Stomach smooth muscle (tissue), 2 donors: ENCODE measurements at regions not wholly inside any gene's neighbourhood (a gene's known extent, or its start where the extent isn't known, plus 50 kb on each side); places are given as distances from the start of the nearest gene placed in this dataset.

Experiments used
- H3K27ac ChIP-seq: one replicate; pipeline ENCODE4 v1.7.0; 2013; ENCODE audit warnings: mild to moderate bottlenecking, low read length, inconsistent platforms
- H3K27me3 ChIP-seq, 2 donors: one replicate each; pipeline ENCODE4 v1.7.0; 2013; ENCODE audit warnings: low read length in 2 of 2; ENCODE audit not compliant: insufficient read depth in 2 of 2, control insufficient read depth in 1 of 2
- H3K36me3 ChIP-seq, 2 donors: one replicate each; pipeline ENCODE4 v1.7.0; 2013; ENCODE audit warnings: low read length in 2 of 2; ENCODE audit not compliant: control insufficient read depth in 2 of 2, insufficient read depth in 2 of 2
- H3K4me1 ChIP-seq: one replicate; pipeline ENCODE4 v1.7.0; 2013; ENCODE audit warnings: low read length; ENCODE audit not compliant: control insufficient read depth, insufficient read depth
- H3K4me3 ChIP-seq, 2 donors: one replicate each; pipeline ENCODE4 v1.7.0; 2013; ENCODE audit warnings: low read length in 2 of 2
- H3K9ac ChIP-seq, 2 donors: one replicate each; pipeline ENCODE4 v1.7.0; 2013; ENCODE audit warnings: low read length in 2 of 2, mild to moderate bottlenecking in 1 of 2
- H3K9me3 ChIP-seq, 2 donors: one replicate each; pipeline ENCODE4 v1.7.0; 2013; ENCODE audit warnings: low read length in 2 of 2; ENCODE audit not compliant: control insufficient read depth in 2 of 2
- donor health status: healthy.
- donor health status: Pancreatic carcinoma.

DNA sequence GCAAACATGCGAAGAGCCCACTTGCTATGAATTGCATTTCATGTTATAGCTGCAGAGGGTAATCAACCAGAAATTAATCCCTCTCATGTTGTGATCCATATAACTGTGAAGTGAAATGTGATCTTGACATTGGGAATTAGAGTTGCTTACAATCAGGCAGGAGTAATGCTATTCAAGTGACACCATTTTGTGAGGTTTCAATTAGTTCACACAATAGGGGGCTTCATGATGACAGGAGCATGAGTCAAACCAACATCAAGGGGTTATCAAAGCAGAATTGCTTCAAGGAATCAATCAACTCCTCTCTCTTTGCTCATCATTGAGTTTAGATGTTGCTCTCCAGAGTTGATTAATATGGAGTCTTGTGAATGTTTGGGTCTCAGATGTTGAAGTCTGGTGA is 1585.2 kb upstream of the TENM4 start:
- Histone ChIP-seq H3K9ac (no peak overlapping the region), H3K4me3 (no peak overlapping the region), H3K4me1 (no peaks in the 10 kb centered on the region), H3K27ac (no peak overlapping the region), H3K9me3 (no peaks in the 10 kb centered on the region), H3K27me3 (no peaks in the 10 kb centered on the region), H3K36me3 (no peaks in the 10 kb centered on the region)

DNA sequence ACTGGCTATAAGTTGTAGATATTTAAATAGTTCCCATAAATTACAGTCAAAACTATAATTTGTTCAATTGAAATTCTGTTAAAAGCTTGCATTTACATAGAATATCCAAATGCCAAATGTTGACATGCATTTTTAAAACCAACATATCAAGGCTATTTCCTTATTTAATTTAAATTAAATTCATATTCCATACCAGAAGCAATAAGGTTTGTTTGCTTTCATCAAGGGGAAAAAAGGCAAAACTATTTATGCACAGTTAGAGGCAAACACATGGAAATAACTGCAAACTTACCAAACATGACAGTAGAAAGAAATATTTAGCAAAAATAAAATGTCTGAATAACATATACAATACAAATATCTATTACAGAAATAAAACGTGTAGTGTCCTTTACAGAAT is 1581.2 kb upstream of the TENM4 start:
- H3K36me3 ChIP-seq: no peaks in the 10 kb centered on the region
- H3K9ac ChIP-seq: no peak overlapping the region
- H3K27me3 ChIP-seq: no peaks in the 10 kb centered on the region
- no peaks in the 10 kb centered on the region for H3K4me1 ChIP-seq
- no peak overlapping the region for H3K27ac ChIP-seq
- no peaks in the 10 kb centered on the region for H3K9me3 ChIP-seq
- H3K4me3 ChIP-seq: no peak overlapping the region

DNA sequence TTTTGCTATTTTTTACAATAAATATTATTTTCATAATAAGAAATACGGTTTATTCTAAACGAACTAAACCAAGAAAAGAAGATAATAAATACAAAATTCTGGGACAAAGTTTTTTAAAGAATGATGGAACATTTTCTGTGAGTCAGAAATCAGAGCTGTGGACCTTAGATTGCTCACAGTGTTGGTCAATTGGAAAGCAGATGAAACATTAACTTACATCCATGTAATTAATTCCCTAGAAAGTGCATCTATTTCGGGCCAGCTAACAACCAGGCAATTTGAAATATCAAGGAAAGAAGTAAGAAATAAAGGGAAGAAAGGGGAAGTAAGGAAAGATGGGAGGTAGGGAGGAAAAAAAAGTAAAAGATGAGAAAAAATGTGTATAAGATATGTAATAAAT is 1569.8 kb upstream of the TENM4 start:
- no peaks in the 10 kb centered on the region for H3K27me3 ChIP-seq
- no peak overlapping the region for H3K9ac ChIP-seq
- no peak overlapping the region for H3K4me3 ChIP-seq
- no peaks in the 10 kb centered on the region for H3K9me3 ChIP-seq
- H3K4me1 ChIP-seq: no peaks in the 10 kb centered on the region
- H3K36me3 ChIP-seq: no peaks in the 10 kb centered on the region
- no peak overlapping the region for H3K27ac ChIP-seq

DNA sequence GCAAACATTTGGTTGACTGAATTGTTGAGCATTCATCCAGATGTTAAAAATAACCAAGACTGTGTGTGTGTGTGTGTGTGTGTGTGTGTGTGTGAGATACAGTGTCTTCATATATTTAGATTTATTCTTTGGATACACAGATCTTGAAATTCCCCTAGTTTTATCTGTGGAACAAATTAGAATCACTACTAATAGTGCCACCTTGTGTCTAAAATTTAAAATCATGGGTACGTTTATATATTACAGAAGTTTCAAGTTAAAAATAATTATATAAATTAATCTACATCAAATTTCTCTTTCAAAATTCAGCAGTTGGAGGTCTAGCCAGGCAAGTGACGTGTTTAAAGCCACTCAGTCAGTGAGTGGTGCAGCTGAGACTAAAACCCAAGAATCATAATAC is 1566.2 kb upstream of the TENM4 start:
- Histone ChIP-seq H3K9me3 (no peaks in the 10 kb centered on the region), H3K36me3 (no peaks in the 10 kb centered on the region), H3K9ac (no peak overlapping the region), H3K27ac (no peak overlapping the region), H3K4me3 (no peak overlapping the region), H3K4me1 (no peaks in the 10 kb centered on the region), H3K27me3 (no peaks in the 10 kb centered on the region)

DNA sequence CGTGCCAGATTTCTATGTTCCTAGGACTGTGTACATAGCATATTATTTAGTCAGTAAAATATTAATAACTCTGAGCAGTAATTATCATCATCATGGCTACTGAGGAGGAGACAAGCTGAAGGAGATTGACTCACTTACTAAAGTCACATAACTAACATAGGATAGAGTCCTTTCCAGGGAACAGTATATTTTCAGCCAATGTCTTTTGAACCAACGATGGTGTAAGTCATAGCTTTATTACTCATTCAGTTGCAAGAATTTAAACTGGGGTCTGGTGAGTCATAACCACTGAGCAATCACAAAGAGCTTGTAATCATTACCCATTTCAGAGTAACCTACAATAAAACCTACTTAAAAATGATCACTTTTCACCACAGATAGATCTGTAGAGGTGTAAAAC is 1564.8 kb upstream of the TENM4 start:
- no peak overlapping the region for H3K9ac ChIP-seq
- H3K27ac ChIP-seq: no peak overlapping the region
- H3K36me3 ChIP-seq: no peaks in the 10 kb centered on the region
- no peaks in the 10 kb centered on the region for H3K4me1 ChIP-seq
- no peak overlapping the region for H3K4me3 ChIP-seq
- H3K27me3 ChIP-seq: no peaks in the 10 kb centered on the region
- H3K9me3 ChIP-seq: no peaks in the 10 kb centered on the region

DNA sequence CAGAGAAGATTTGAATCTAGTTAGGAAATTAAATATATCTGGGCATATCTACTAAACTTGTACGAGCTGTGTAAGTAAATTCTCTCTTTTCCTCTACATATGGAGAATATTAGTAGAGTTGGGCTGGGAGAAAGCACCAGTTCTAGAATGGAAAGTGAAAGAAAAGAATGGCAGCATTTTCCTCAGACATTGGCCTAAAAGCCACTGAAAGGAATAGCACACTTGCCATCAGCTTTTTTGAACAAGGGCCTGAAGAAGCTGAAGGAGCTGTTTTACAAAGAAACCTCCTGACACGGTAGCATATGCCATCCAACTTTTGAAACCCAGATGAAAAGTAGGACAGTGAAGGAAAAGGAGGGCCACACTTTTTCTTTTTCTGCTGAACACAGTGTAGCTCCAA is 1563.7 kb upstream of the TENM4 start:
- no peaks in the 10 kb centered on the region for H3K9me3 ChIP-seq
- H3K36me3 ChIP-seq: no peaks in the 10 kb centered on the region
- H3K4me3 ChIP-seq: no peak overlapping the region
- no peak overlapping the region for H3K9ac ChIP-seq
- H3K4me1 ChIP-seq: no peaks in the 10 kb centered on the region
- no peak overlapping the region for H3K27ac ChIP-seq
- H3K27me3 ChIP-seq: no peaks in the 10 kb centered on the region

DNA sequence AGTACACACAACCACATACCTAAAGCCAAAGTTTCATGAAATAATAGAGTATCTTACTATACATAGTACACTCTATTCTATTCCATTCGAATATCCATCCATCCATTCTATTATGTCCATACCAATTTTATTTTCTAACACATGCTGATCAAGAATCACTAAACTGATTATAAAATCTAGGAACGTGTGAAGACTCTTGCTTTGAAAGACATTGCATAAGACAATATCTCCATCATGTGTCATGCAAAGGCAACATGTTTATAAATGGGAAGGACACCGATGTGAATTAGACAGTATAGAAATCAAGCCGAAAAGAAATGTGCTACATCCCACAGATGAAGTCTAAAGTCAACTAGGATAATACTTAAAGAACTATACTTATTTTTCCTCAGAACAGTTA is 1561.5 kb upstream of the TENM4 start:
- H3K36me3 ChIP-seq: no peaks in the 10 kb centered on the region
- H3K9me3 ChIP-seq: no peaks in the 10 kb centered on the region
- no peaks in the 10 kb centered on the region for H3K4me1 ChIP-seq
- H3K27ac ChIP-seq: no peak overlapping the region
- H3K4me3 ChIP-seq: no peak overlapping the region
- H3K27me3 ChIP-seq: no peaks in the 10 kb centered on the region
- no peak overlapping the region for H3K9ac ChIP-seq

DNA sequence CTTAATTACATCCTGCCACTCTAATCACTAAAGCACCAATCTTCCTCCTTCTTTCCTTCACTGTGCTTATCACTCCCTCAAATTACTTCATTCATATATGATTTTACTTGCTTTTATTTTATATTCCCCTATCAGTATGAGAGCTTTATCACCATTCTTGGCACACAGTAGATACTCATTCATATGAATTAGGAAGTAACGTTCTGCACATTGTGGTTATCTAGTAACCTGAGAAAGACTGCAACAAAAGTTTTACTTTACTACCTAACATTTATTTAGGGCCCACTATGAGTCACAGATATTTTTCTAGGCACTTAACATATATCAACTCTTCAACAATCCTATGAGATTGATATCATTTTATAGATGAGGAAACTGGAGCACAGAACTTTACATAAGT is 1559.9 kb upstream of the TENM4 start:
- Histone ChIP-seq H3K27ac (no peak overlapping the region), H3K9ac (no peak overlapping the region), H3K9me3 (no peaks in the 10 kb centered on the region), H3K4me3 (no peak overlapping the region), H3K4me1 (no peaks in the 10 kb centered on the region), H3K27me3 (no peaks in the 10 kb centered on the region), H3K36me3 (no peaks in the 10 kb centered on the region)

DNA sequence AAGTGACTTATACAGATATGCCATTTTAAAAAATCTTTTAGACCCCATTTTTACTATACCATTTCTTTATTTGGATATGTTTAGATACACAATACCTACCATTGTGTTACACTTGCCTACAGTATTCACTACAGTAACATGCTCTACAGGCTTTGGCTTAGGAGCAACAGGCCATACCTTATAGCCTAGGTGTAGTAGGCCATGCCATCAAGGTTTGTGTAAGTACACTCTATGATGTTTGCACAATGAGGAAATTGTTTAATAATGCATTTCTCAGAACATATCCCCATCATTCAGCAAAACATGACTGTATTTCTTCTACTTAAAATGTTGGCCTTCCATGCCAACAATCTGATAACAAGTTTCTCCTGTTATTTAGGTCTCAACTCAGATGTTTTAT is 1559.5 kb upstream of the TENM4 start:
- Histone ChIP-seq H3K9me3 (no peaks in the 10 kb centered on the region), H3K4me3 (no peak overlapping the region), H3K36me3 (no peaks in the 10 kb centered on the region), H3K27ac (no peak overlapping the region), H3K9ac (no peak overlapping the region), H3K27me3 (no peaks in the 10 kb centered on the region), H3K4me1 (no peaks in the 10 kb centered on the region)

DNA sequence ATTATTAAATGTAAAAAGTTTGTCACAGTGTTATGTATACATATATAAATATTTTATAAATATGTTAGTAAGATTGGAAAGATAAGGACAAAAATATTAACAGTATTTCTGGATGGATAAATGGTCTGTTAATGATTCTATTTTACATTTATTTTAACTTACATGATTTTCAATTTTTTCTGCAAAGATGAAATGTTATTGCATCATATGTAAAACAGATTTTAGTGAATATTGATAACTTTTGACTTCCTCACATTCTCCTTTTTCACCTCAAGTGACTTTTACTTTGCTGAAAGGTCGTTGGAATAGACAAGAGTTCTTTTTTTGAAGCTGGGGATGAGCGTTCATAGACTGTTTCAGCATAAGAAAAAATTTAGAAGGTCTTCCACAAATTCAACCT is 1554.7 kb upstream of the TENM4 start:
- no peak overlapping the region for H3K4me3 ChIP-seq
- H3K9ac ChIP-seq: no peak overlapping the region
- no peaks in the 10 kb centered on the region for H3K36me3 ChIP-seq
- no peak overlapping the region for H3K27ac ChIP-seq
- no peaks in the 10 kb centered on the region for H3K9me3 ChIP-seq
- no peaks in the 10 kb centered on the region for H3K4me1 ChIP-seq
- no peaks in the 10 kb centered on the region for H3K27me3 ChIP-seq

DNA sequence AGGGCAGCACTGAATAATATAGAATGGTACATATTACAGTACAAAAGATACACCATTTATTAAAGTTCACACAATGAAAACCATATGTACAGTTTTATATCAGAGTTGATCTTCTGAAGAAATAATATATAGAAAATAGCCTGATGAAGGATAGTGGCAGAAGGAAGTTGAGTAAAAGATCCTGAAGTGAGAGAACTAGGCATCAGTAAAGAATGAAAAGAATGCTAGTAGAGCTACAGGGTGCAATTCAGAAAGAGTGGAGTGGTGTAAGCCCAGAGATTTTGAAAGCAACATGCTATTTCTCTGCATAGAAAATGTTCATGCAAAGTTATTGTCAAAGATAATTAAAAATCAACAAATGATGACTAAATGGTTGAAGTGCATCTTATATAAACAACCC is 1552.7 kb upstream of the TENM4 start:
- H3K27me3 ChIP-seq: no peaks in the 10 kb centered on the region
- no peaks in the 10 kb centered on the region for H3K9me3 ChIP-seq
- H3K4me1 ChIP-seq: no peaks in the 10 kb centered on the region
- H3K9ac ChIP-seq: no peak overlapping the region
- H3K36me3 ChIP-seq: no peaks in the 10 kb centered on the region
- H3K4me3 ChIP-seq: no peak overlapping the region
- no peak overlapping the region for H3K27ac ChIP-seq

DNA sequence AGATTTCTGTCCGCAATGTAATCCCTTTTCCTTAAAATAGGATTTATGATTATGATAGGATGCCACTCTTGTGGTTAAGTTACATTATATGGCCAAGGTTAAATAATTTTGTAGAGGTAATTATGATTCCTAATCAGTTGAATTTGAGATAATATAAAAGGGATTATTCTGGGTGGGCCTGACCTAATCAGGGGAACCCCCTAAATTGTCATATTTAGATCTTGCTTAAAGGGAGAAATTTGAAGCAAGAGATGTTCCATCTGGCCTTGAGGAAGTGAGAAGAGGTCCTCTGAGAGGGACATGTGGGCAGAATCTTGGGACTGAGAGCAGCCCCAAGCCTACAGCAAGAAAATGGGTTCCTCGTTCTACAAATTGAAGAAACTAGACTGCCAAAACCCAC is 1550.1 kb upstream of the TENM4 start:
- H3K9ac ChIP-seq: no peak overlapping the region
- H3K36me3 ChIP-seq: no peaks in the 10 kb centered on the region
- no peaks in the 10 kb centered on the region for H3K4me1 ChIP-seq
- H3K9me3 ChIP-seq: no peaks in the 10 kb centered on the region
- no peak overlapping the region for H3K27ac ChIP-seq
- H3K27me3 ChIP-seq: no peaks in the 10 kb centered on the region
- no peak overlapping the region for H3K4me3 ChIP-seq
